Liver (tissue), 8 donors: ENCODE measurements at regions not wholly inside any gene's neighbourhood (a gene's known extent, or its start where the extent isn't known, plus 50 kb on each side); places are given as distances from the start of the nearest gene placed in this dataset.

Source experiments
- DNase-seq: peaks from one replicate; pipeline ENCODE4 v3.0.0-alpha.2; 2017; ENCODE audit warnings: low spot score
- H3K27ac ChIP-seq, 2 donors: one replicate each; pipeline ENCODE4 v1.7.0; 2013; ENCODE audit warnings: inconsistent platforms in 2 of 2, low read length in 2 of 2, control low read depth in 1 of 2, low read depth in 1 of 2, mild to moderate bottlenecking in 1 of 2
- H3K27me3 ChIP-seq, 4 donors: one replicate each; pipeline versions ENCODE4 v1.6.1 to v1.7.0; 2013; ENCODE audit warnings: low read length in 3 of 4, inconsistent platforms in 1 of 4, mild to moderate bottlenecking in 1 of 4, moderate library complexity in 1 of 4; ENCODE audit not compliant: control insufficient read depth in 4 of 4, insufficient read depth in 4 of 4
- H3K36me3 ChIP-seq, 4 donors: one replicate each; pipeline versions ENCODE4 v1.6.1 to v1.7.0; 2013; ENCODE audit warnings: low read length in 3 of 4, mild to moderate bottlenecking in 3 of 4, low read depth in 1 of 4, moderate library complexity in 1 of 4; ENCODE audit not compliant: control insufficient read depth in 4 of 4, insufficient read depth in 3 of 4
- H3K4me1 ChIP-seq, 4 donors: one replicate each; pipeline versions ENCODE4 v1.6.1 to v1.7.0; 2013; ENCODE audit warnings: low read length in 3 of 4, mild to moderate bottlenecking in 3 of 4, moderate library complexity in 1 of 4; ENCODE audit not compliant: control insufficient read depth in 4 of 4, insufficient read depth in 4 of 4
- H3K4me3 ChIP-seq, 3 donors: one replicate each; pipeline versions ENCODE4 v1.6.1 to v1.7.0; 2013; ENCODE audit warnings: low read length in 3 of 3, control low read depth in 1 of 3, low read depth in 1 of 3, mild to moderate bottlenecking in 1 of 3
- H3K9ac ChIP-seq, 2 donors: one replicate each; pipeline ENCODE4 v1.7.0; 2013; ENCODE audit warnings: low read length in 2 of 2, mild to moderate bottlenecking in 2 of 2, moderate library complexity in 2 of 2, control low read depth in 1 of 2, low read depth in 1 of 2
- H3K9me3 ChIP-seq, 4 donors: one replicate each; pipeline versions ENCODE4 v1.6.1 to v1.7.0; 2013; ENCODE audit warnings: low read length in 3 of 4; ENCODE audit not compliant: control insufficient read depth in 4 of 4
- ATF3 ChIP-seq: IDR thresholded peaks from 2 replicates; pipeline ENCODE4 v1.6.1; 2016; ENCODE audit warnings: antibody characterized with exemption
- CTCF ChIP-seq: fragments of 150-350 bp; IDR thresholded peaks from 2 replicates; pipeline ENCODE4 v1.5.1; 2017; ENCODE audit warnings: improper control_type of control experiment, low read depth, low read length; ENCODE audit not compliant: missing input control
- EGR1 ChIP-seq, 2 donors: IDR thresholded peaks; 2 replicates each; pipeline ENCODE4 v1.6.1; 2016 to 2018; ENCODE audit warnings: antibody characterized with exemption in 2 of 2, low read depth in 2 of 2
- FOXA1 ChIP-seq: IDR thresholded peaks from 2 replicates; pipeline ENCODE4 v1.6.1; 2016; ENCODE audit warnings: antibody characterized with exemption
- JUND ChIP-seq, 2 donors: IDR thresholded peaks; 2 replicates each; pipeline ENCODE4 v1.6.1; 2016; ENCODE audit warnings: antibody characterized with exemption in 2 of 2
- MAX ChIP-seq: IDR thresholded peaks from 2 replicates; pipeline ENCODE4 v1.6.1; 2016; ENCODE audit warnings: antibody characterized with exemption
- NR2F2 ChIP-seq: IDR thresholded peaks from 2 replicates; pipeline ENCODE4 v1.6.1; 2016; ENCODE audit warnings: antibody characterized with exemption
- RAD21 ChIP-seq, 2 donors: IDR thresholded peaks; 2 replicates each; pipeline ENCODE4 v1.6.1; 2016; ENCODE audit warnings: antibody characterized with exemption in 2 of 2, mild to moderate bottlenecking in 2 of 2
- RXRA ChIP-seq, 2 donors: IDR thresholded peaks; 2 replicates each; pipeline ENCODE4 v1.6.1; 2017 to 2018; ENCODE audit warnings: antibody characterized with exemption in 2 of 2, mild to moderate bottlenecking in 1 of 2
- SP1 ChIP-seq: IDR thresholded peaks from 2 replicates; pipeline ENCODE4 v1.6.1; 2018; ENCODE audit warnings: antibody characterized with exemption, mild to moderate bottlenecking
- TAF1 ChIP-seq: conservative IDR thresholded peaks from 2 replicates; pipeline ENCODE4 v1.6.1; 2016; ENCODE audit warnings: antibody characterized with exemption, mild to moderate bottlenecking
- ZBTB33 ChIP-seq: IDR thresholded peaks from 2 replicates; pipeline ENCODE4 v1.6.1; 2016; ENCODE audit warnings: antibody characterized with exemption
- WGBS: extraction: QIAGEN DNeasy Blood & Tissue Kit; methylation state at CpG from one replicate; pipeline ENCODE4 v1.1.7; 2013; 5-methylcytosine and 5-hydroxymethylcytosine counted together
- donor health status: healthy.
- donor health status: healthy.
- donor health status: healthy.
- donor health status: healthy.
- donor health status: healthy.

- H3K4me1 ChIP-seq = no peaks in the 10 kb centered on the region
- H3K4me3 ChIP-seq = no peak overlapping the region
- no peak overlapping the region for H3K9ac ChIP-seq
- no peak for DNase-seq
- 91% methylated on average over 5 of the region's 5 CpGs for WGBS
- no peaks in the 10 kb centered on the region for H3K36me3 ChIP-seq
- H3K27me3 ChIP-seq = no peaks in the 10 kb centered on the region
- H3K27ac ChIP-seq = no peak overlapping the region
- no peaks in the 10 kb centered on the region for H3K9me3 ChIP-seq
- no peak for TF ChIP-seq CTCF
- no peak for TF ChIP-seq JUND (IDR thresholded peaks at IDR 0.05)
Measured at GRCh38 chr5:56346044-56346710, 113.0 kb upstream of the ANKRD55 start.

- H3K4me3 ChIP-seq = no peak overlapping the region
- no peaks in the 10 kb centered on the region for H3K36me3 ChIP-seq
- H3K4me1 ChIP-seq = no peaks in the 10 kb centered on the region
- no peaks in the 10 kb centered on the region for H3K27me3 ChIP-seq
- no peak overlapping the region for H3K27ac ChIP-seq
- no peak overlapping the region for H3K9ac ChIP-seq
- TF ChIP-seq MAX = no peak
- no peak for TF ChIP-seq RAD21 (IDR thresholded peaks at IDR 0.05)
- TF ChIP-seq EGR1 (IDR thresholded peaks at IDR 0.05; ENCODE audit: low read depth in 2 of 2) = no peak
- H3K9me3 ChIP-seq = no peaks in the 10 kb centered on the region
- DNase-seq = no peak
Measured at GRCh38 chr5:56345352-56345751, 112.2 kb upstream of the ANKRD55 start.

GRCh38 chr5:56344594-56344993, 111.5 kb upstream of the ANKRD55 start:
- WGBS = 87% methylated on average over 1 of the region's 1 CpG
- Histone ChIP-seq H3K27me3 (no peaks in the 10 kb centered on the region), H3K4me3 (no peak overlapping the region), H3K9me3 (no peaks in the 10 kb centered on the region), H3K9ac (no peak overlapping the region), H3K27ac (no peak overlapping the region), H3K36me3 (no peaks in the 10 kb centered on the region), H3K4me1 (no peaks in the 10 kb centered on the region)
- no peak for TF ChIP-seq MAX
- no peak for TF ChIP-seq JUND (IDR thresholded peaks at IDR 0.05)
- TF ChIP-seq RAD21 (IDR thresholded peaks at IDR 0.05) = no peak
- TF ChIP-seq SP1 = no peak
- no peak for TF ChIP-seq ATF3
- no peak for TF ChIP-seq ZBTB33
- no peak for TF ChIP-seq TAF1
- TF ChIP-seq FOXA1 = no peak
- no peak for TF ChIP-seq EGR1 (IDR thresholded peaks at IDR 0.05; ENCODE audit: low read depth in 2 of 2)
- no peak for TF ChIP-seq RXRA (IDR thresholded peaks at IDR 0.05)
- TF ChIP-seq NR2F2 = no peak
- DNase-seq = no peak
